Body of pancreas (tissue), 4 donors: ENCODE measurements at regions not wholly inside any gene's neighbourhood (a gene's known extent, or its start where the extent isn't known, plus 50 kb on each side); places are given as distances from the start of the nearest gene placed in this dataset.

ENCODE experiments used
- POLR2A ChIP-seq, 3 donors: fragments of 450-650 bp; IDR thresholded peaks; one replicate each; pipeline ENCODE4 v1.6.1; 2016; ENCODE audit warnings: antibody characterized with exemption in 3 of 3, mild to moderate bottlenecking in 2 of 3
- TF ChIP-seq, protein P1 (sequence below), 7 experiments: fragments of 450-650 bp in 4 of 7; fragments of 200-600 bp in 3 of 7; sonication (generic) in 3 of 7; IDR thresholded peaks; one replicate each; pipeline ENCODE4 v1.5.1; 2016 to 2019; ENCODE audit warnings: antibody characterized with exemption in 7 of 7

DNA sequence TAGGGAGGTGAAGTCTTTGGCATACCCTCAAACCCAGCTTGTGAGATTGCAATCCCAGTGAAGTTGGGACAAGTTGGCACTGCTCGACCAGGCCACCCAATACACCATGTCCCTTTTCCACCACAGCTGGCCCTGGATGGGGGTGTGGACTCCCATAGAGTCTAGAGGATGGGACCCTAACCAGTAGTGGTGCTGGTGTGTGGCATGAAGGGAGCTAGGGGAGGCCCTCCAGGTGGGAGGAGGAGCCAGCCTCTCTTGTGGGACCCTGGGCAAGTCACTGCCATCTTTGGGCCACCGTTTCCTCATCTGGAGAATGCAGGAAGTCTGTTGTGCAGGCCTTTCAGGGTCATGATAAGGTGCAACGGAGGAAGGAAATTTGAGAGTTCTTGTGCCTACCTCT is 1854.9 kb downstream of the TP53TG3F start:
- no peak for TF ChIP-seq POLR2A (IDR thresholded peaks at IDR 0.05)
- TF ChIP-seq, protein P1, sequence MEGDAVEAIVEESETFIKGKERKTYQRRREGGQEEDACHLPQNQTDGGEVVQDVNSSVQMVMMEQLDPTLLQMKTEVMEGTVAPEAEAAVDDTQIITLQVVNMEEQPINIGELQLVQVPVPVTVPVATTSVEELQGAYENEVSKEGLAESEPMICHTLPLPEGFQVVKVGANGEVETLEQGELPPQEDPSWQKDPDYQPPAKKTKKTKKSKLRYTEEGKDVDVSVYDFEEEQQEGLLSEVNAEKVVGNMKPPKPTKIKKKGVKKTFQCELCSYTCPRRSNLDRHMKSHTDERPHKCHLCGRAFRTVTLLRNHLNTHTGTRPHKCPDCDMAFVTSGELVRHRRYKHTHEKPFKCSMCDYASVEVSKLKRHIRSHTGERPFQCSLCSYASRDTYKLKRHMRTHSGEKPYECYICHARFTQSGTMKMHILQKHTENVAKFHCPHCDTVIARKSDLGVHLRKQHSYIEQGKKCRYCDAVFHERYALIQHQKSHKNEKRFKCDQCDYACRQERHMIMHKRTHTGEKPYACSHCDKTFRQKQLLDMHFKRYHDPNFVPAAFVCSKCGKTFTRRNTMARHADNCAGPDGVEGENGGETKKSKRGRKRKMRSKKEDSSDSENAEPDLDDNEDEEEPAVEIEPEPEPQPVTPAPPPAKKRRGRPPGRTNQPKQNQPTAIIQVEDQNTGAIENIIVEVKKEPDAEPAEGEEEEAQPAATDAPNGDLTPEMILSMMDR (IDR thresholded peaks at IDR 0.05): no peak
